Suprapubic skin (tissue), 4 donors: ENCODE measurements at regions not wholly inside any gene's neighbourhood (a gene's known extent, or its start where the extent isn't known, plus 50 kb on each side); places are given as distances from the start of the nearest gene placed in this dataset.

Source experiments
- DNase-seq, 2 donors: peaks; one replicate each; pipeline ENCODE4 v3.0.0-alpha.2; 2019; ENCODE audit warnings: low spot score in 2 of 2
- H3K27ac ChIP-seq: fragments of 200-600 bp; sonication (generic); one replicate; pipeline ENCODE4 v1.5.1; 2019
- H3K27me3 ChIP-seq: fragments of 200-600 bp; sonication (generic); one replicate; pipeline ENCODE4 v1.5.1; 2019
- H3K36me3 ChIP-seq: fragments of 200-600 bp; sonication (generic); one replicate; pipeline ENCODE4 v1.5.1; 2019
- H3K4me1 ChIP-seq: fragments of 200-600 bp; sonication (generic); one replicate; pipeline ENCODE4 v1.5.1; 2019
- H3K4me3 ChIP-seq: fragments of 200-600 bp; sonication (generic); one replicate; pipeline ENCODE4 v1.5.1; 2019; ENCODE audit warnings: mild to moderate bottlenecking
- H3K9me3 ChIP-seq: fragments of 200-600 bp; sonication (generic); one replicate; pipeline ENCODE4 v1.5.1; 2019
- EP300 ChIP-seq: sonication (generic); formaldehyde crosslinking; IDR thresholded peaks from one replicate; pipeline ENCODE4 v1.6.1; 2017; ENCODE audit warnings: antibody characterized with exemption
- POLR2A ChIP-seq, 2 donors: fragments of 450-650 bp; IDR thresholded peaks; one replicate each; pipeline ENCODE4 v1.6.1; 2017; ENCODE audit warnings: antibody characterized with exemption in 2 of 2, mild to moderate bottlenecking in 2 of 2, moderate library complexity in 2 of 2
- POLR2AphosphoS5 ChIP-seq, 3 donors: sonication (generic); formaldehyde crosslinking; IDR thresholded peaks; one replicate each; pipeline ENCODE4 v1.6.1; 2017; ENCODE audit warnings: antibody characterized with exemption in 3 of 3
- WGBS: methylation state at CpG from one replicate; pipeline ENCODE4 v1.1.5; 2018; 5-methylcytosine and 5-hydroxymethylcytosine counted together
- TF ChIP-seq, protein P1 (sequence below), 2 donors: fragments of 200-600 bp in 1 of 2; fragments of 450-650 bp in 1 of 2; sonication (generic) in 1 of 2; IDR thresholded peaks; one replicate each; pipeline ENCODE4 v1.5.1; 2016 to 2019; ENCODE audit warnings: antibody characterized with exemption in 2 of 2, mild to moderate bottlenecking in 1 of 2, moderate library complexity in 1 of 2

DNA sequence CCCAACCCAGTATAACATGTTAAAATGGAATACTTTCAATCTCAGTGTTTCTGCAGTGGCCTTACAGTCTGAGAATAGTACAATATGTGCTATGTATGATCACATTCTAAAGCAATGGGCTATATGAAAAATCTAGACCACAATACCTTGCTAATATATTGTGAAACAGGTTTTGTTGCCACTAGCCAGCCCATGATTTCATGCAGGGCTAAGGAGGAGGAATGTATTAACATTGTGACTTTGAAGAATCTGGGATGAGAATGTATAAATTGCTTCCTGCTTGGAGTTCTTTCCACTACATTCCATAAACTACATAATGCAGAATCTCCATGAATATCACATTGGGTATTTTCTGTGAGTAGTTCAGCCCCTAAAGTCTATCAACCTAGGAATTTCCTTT, 935.4 kb upstream of the GRIA3 start:
- Histone ChIP-seq H3K4me1 (no peaks in the 10 kb centered on the region), H3K9me3 (no peaks in the 10 kb centered on the region), H3K27ac (no peak overlapping the region), H3K4me3 (no peak overlapping the region), H3K27me3 (no peaks in the 10 kb centered on the region), H3K36me3 (no peaks in the 10 kb centered on the region)
- TF ChIP-seq, protein P1, sequence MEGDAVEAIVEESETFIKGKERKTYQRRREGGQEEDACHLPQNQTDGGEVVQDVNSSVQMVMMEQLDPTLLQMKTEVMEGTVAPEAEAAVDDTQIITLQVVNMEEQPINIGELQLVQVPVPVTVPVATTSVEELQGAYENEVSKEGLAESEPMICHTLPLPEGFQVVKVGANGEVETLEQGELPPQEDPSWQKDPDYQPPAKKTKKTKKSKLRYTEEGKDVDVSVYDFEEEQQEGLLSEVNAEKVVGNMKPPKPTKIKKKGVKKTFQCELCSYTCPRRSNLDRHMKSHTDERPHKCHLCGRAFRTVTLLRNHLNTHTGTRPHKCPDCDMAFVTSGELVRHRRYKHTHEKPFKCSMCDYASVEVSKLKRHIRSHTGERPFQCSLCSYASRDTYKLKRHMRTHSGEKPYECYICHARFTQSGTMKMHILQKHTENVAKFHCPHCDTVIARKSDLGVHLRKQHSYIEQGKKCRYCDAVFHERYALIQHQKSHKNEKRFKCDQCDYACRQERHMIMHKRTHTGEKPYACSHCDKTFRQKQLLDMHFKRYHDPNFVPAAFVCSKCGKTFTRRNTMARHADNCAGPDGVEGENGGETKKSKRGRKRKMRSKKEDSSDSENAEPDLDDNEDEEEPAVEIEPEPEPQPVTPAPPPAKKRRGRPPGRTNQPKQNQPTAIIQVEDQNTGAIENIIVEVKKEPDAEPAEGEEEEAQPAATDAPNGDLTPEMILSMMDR (IDR thresholded peaks at IDR 0.05): no peak
- TF ChIP-seq EP300 (no peak), POLR2A (IDR thresholded peaks at IDR 0.05) (no peak), POLR2AphosphoS5 (IDR thresholded peaks at IDR 0.05) (no peak)
- DNase-seq: no peak

DNA sequence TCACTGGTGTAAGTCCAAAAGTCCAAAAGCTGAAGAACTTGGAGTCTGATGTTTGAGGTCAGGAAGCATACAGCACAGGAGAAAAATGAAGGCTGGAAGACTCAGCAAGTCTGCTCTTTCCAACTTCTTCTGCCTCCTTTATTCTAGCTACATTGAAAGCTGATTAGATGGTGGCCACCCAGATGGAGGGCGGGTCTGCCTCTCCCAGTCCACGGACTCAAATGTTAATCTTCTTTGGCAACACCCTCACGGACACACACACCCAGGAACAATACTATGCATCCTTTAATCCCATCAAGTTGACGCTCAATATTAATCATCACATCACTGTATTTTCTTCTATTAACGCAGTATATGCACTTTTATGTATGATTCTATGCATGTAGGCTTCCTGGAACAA, 931.6 kb upstream of the GRIA3 start:
- H3K36me3 ChIP-seq: no peaks in the 10 kb centered on the region
- H3K4me1 ChIP-seq: no peaks in the 10 kb centered on the region
- TF ChIP-seq EP300: no peak
- no peak for TF ChIP-seq POLR2AphosphoS5 (IDR thresholded peaks at IDR 0.05)
- TF ChIP-seq, protein P1 (IDR thresholded peaks at IDR 0.05): no peak
- no peak for TF ChIP-seq POLR2A (IDR thresholded peaks at IDR 0.05)
- H3K4me3 ChIP-seq: no peak overlapping the region
- no peak overlapping the region for H3K27ac ChIP-seq
- H3K27me3 ChIP-seq: no peaks in the 10 kb centered on the region
- H3K9me3 ChIP-seq: no peaks in the 10 kb centered on the region
- 82% methylated on average over 5 of the region's 5 CpGs for WGBS
- no peak for DNase-seq

DNA sequence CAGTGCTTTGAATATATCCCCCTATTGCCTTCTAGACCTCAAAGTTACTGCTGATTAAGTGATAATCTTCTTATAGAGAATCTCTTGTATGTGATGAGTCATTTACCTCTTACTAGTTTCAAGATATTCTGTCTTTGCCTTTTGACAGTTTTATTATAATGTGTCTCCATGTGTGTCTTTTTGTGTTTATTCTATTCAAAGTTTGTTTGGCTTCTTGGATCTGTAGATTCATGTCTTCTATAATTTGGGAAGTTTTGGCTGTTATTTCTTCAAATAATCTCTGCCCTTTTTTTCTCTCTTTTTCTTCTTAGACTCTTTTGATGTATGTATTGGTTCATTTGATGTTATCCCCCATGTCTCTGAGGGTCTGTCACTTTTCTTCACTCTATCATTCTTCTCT, 915.7 kb upstream of the GRIA3 start:
- H3K36me3 ChIP-seq: no peaks in the 10 kb centered on the region
- no peak for TF ChIP-seq POLR2AphosphoS5 (IDR thresholded peaks at IDR 0.05)
- TF ChIP-seq EP300: no peak
- TF ChIP-seq POLR2A (IDR thresholded peaks at IDR 0.05): no peak
- TF ChIP-seq, protein P1 (IDR thresholded peaks at IDR 0.05): no peak

DNA sequence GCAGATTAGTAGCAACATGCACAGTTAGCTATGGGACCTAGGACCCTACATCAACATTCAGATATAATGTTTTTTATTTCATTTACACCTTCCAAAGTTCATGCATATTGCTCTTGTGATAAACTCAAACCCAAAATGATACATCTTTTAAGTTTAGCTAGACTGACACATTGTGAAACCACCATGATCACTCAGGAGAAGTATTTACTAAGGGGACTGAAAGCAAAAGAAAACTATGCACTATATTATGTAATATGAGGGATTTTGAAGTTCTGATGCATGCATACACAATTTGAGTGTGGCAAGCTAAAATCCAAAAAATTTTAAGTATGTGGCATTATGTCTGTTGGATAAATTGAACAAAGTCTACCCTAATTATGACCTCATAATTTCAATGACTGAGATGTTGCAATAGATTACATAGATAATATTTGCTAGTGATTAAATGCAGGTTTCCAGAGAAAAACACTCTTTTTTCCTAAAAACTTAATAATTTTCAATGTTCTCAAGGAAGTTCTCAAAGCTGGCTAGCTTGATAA, 914.8 kb upstream of the GRIA3 start:
- Histone ChIP-seq H3K27me3 (no peaks in the 10 kb centered on the region), H3K4me3 (no peak overlapping the region), H3K27ac (no peak overlapping the region), H3K36me3 (no peaks in the 10 kb centered on the region), H3K9me3 (no peaks in the 10 kb centered on the region), H3K4me1 (no peaks in the 10 kb centered on the region)
- no peak for DNase-seq
- TF ChIP-seq EP300: no peak
- TF ChIP-seq POLR2AphosphoS5 (IDR thresholded peaks at IDR 0.05): no peak
- TF ChIP-seq, protein P1 (IDR thresholded peaks at IDR 0.05): no peak
- TF ChIP-seq POLR2A (IDR thresholded peaks at IDR 0.05): no peak

More for the DNA sequence above, 915.7 kb upstream of the GRIA3 start:
- Histone ChIP-seq H3K27me3 (no peaks in the 10 kb centered on the region), H3K27ac (no peak overlapping the region), H3K4me3 (no peak overlapping the region), H3K4me1 (no peaks in the 10 kb centered on the region), H3K9me3 (no peaks in the 10 kb centered on the region)
- no peak for DNase-seq

DNA sequence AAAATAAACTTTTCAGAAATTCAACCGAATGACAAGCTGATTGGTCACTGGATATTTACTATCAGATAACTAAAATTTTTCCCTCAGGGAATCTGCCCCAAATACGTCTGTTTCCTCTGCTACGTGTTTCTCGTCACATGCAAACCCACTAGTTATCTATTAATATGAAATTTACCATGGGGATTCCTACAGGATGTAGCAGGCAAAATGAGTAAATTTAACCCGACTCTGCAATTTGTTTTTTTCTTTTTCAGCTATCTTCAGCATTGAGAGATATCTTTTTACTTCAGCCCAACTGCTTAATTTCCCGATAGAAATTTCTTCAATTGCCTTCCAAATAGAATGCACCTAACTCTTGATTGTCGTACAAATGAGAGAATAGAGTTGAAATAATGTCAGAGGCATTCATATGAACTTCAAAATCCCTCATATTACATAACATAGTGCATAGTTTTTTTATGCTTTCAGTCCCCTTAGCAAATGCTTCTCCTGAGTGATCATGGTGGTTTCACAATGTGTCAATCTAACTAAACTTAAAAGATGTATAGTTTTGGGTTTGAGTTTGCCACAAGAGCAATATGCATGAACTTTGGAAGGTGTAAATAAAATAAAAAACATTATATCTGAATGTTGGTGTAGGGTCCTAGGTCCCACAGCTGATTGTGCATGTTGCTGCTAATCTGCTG, 913.1 kb upstream of the GRIA3 start:
- Histone ChIP-seq H3K9me3 (no peaks in the 10 kb centered on the region), H3K27me3 (no peaks in the 10 kb centered on the region), H3K36me3 (no peaks in the 10 kb centered on the region), H3K4me3 (no peak overlapping the region), H3K27ac (no peak overlapping the region), H3K4me1 (no peaks in the 10 kb centered on the region)
- DNase-seq: no peak
- TF ChIP-seq POLR2A (IDR thresholded peaks at IDR 0.05) (no peak), POLR2AphosphoS5 (IDR thresholded peaks at IDR 0.05) (no peak), EP300 (no peak)
- TF ChIP-seq, protein P1 (IDR thresholded peaks at IDR 0.05): no peak
- 80% methylated on average over 7 of the region's 7 CpGs for WGBS
